GM06990 (cell line): ENCODE measurements at regions not wholly inside any gene's neighbourhood (a gene's known extent, or its start where the extent isn't known, plus 50 kb on each side); places are given as distances from the start of the nearest gene placed in this dataset.
"Not testable (repeated sequence)": the region's sequence is repeated elsewhere in the genome, so short reads cannot be mapped to it uniquely, and the experiment has no call there.

Source experiments
- DNase-seq: peaks from one replicate; pipeline ENCODE4 v3.0.0-alpha.2; 2011; ENCODE audit not compliant: insufficient read length; ENCODE audit errors: extremely low read depth
- H3K27me3 ChIP-seq: replicated peaks from 2 replicates; pipeline ENCODE4 v1.6.0; 2011; ENCODE audit warnings: low read length; ENCODE audit not compliant: control insufficient read depth, insufficient read depth
- H3K36me3 ChIP-seq: 2 replicates; pipeline ENCODE4 v1.5.1; 2011; ENCODE audit warnings: low read length; ENCODE audit not compliant: control insufficient read depth, insufficient read depth
- H3K4me3 ChIP-seq: replicated peaks from 2 replicates; pipeline ENCODE4 v1.5.1; 2011; ENCODE audit warnings: low read depth, mild to moderate bottlenecking, control low read depth, low read length
- CTCF ChIP-seq: IDR thresholded peaks from 2 replicates; pipeline ENCODE4 v1.5.1; 2011; ENCODE audit warnings: low read length, control low read depth, mild to moderate bottlenecking, inconsistent platforms; ENCODE audit not compliant: insufficient read depth, poor library complexity, severe bottlenecking

GRCh38 chrX:122269243-122269781 lies 914.8 kb upstream of the GRIA3 start:
- TF ChIP-seq CTCF = no peak
- no peaks in the 10 kb centered on the region for H3K36me3 ChIP-seq
- no peak overlapping the region for H3K4me3 ChIP-seq
- no peaks in the 10 kb centered on the region for H3K27me3 ChIP-seq
- DNase-seq = no peak

GRCh38 chrX:122270809-122271494 lies 913.1 kb upstream of the GRIA3 start:
- Histone ChIP-seq H3K36me3 (no peaks in the 10 kb centered on the region), H3K27me3 (no peaks in the 10 kb centered on the region), H3K4me3 (no peak overlapping the region)
- no peak for TF ChIP-seq CTCF
- no peak for DNase-seq

GRCh38 chrX:122272011-122272410 lies 912.1 kb upstream of the GRIA3 start:
- H3K27me3 ChIP-seq = no peaks in the 10 kb centered on the region
- H3K4me3 ChIP-seq = no peak overlapping the region
- no peak for TF ChIP-seq CTCF
- no peaks in the 10 kb centered on the region for H3K36me3 ChIP-seq
- no peak for DNase-seq

- TF ChIP-seq CTCF = no peak
- H3K27me3 ChIP-seq = no peaks in the 10 kb centered on the region
- no peak overlapping the region for H3K4me3 ChIP-seq
- H3K36me3 ChIP-seq = no peaks in the 10 kb centered on the region
- no peak for DNase-seq
These were observed 904.3 kb upstream of the GRIA3 start for GRCh38 chrX:122279746-122280145.

- not testable (repeated sequence) for H3K4me3 ChIP-seq, H3K27me3 ChIP-seq, H3K36me3 ChIP-seq, DNase-seq
These were observed 884.3 kb upstream of the GRIA3 start for GRCh38 chrX:122299822-122300221.

GRCh38 chrX:122301491-122301890 lies 882.6 kb upstream of the GRIA3 start:
- H3K36me3 ChIP-seq = no peaks in the 10 kb centered on the region
- DNase-seq = no peak
- H3K4me3 ChIP-seq = no peak overlapping the region
- no peaks in the 10 kb centered on the region for H3K27me3 ChIP-seq
- TF ChIP-seq CTCF = no peak
